Colonic mucosa (tissue), 4 donors: ENCODE measurements at regions not wholly inside any gene's neighbourhood (a gene's known extent, or its start where the extent isn't known, plus 50 kb on each side); places are given as distances from the start of the nearest gene placed in this dataset.

ENCODE experiments used
- DNase-seq: peaks from one replicate; pipeline ENCODE4 v3.0.0-alpha.2; 2020
- H3K27ac ChIP-seq: fragments of 200-600 bp; one replicate; pipeline ENCODE4 v1.8.0; 2021
- H3K27me3 ChIP-seq: fragments of 200-600 bp; one replicate; pipeline ENCODE4 v1.8.0; 2021
- H3K36me3 ChIP-seq: fragments of 200-600 bp; one replicate; pipeline ENCODE4 v1.8.0; 2021
- H3K4me1 ChIP-seq: fragments of 200-600 bp; one replicate; pipeline ENCODE4 v1.8.0; 2021; ENCODE audit warnings: mild to moderate bottlenecking
- H3K4me3 ChIP-seq: fragments of 200-600 bp; one replicate; pipeline ENCODE4 v1.8.0; 2021
- H3K9ac ChIP-seq, 2 donors: one replicate each; pipeline ENCODE4 v1.7.0; 2013; ENCODE audit warnings: control low read depth in 2 of 2, low read depth in 2 of 2, low read length in 2 of 2
- H3K9me3 ChIP-seq: fragments of 200-600 bp; one replicate; pipeline ENCODE4 v1.8.0; 2021
- intact Hi-C: fragments of 100-400 bp; cut with DNase I; formaldehyde crosslinking; loops from one replicate; pipeline ENCODE4 v1.14.1; 2022
- TF ChIP-seq, protein P1 (sequence below): fragments of 200-600 bp; IDR thresholded peaks from one replicate; pipeline ENCODE4 v1.8.0; 2022; ENCODE audit warnings: antibody characterized with exemption, mild to moderate bottlenecking
- donor health status: healthy.
- donor health status: DM: no; HTN: no; CAD: no.
- donor health status: DM: no; HTN: no; CAD: no.

- intact Hi-C loops, result loop anchor here (10.0 kb wide), 1 partner anchor 1220 kb away; no protein-coding TSS in a partner anchor
- DNase-seq, result no peak
- H3K9ac ChIP-seq, result no peak overlapping the region
- no peaks in the 10 kb centered on the region for H3K9me3 ChIP-seq
- H3K27me3 ChIP-seq, result no peaks in the 10 kb centered on the region
- H3K36me3 ChIP-seq, result no peaks in the 10 kb centered on the region
- H3K27ac ChIP-seq, result no peak overlapping the region
- peaks cover 3% of the 10 kb centered on the region for H3K4me1 ChIP-seq
- TF ChIP-seq, protein P1, sequence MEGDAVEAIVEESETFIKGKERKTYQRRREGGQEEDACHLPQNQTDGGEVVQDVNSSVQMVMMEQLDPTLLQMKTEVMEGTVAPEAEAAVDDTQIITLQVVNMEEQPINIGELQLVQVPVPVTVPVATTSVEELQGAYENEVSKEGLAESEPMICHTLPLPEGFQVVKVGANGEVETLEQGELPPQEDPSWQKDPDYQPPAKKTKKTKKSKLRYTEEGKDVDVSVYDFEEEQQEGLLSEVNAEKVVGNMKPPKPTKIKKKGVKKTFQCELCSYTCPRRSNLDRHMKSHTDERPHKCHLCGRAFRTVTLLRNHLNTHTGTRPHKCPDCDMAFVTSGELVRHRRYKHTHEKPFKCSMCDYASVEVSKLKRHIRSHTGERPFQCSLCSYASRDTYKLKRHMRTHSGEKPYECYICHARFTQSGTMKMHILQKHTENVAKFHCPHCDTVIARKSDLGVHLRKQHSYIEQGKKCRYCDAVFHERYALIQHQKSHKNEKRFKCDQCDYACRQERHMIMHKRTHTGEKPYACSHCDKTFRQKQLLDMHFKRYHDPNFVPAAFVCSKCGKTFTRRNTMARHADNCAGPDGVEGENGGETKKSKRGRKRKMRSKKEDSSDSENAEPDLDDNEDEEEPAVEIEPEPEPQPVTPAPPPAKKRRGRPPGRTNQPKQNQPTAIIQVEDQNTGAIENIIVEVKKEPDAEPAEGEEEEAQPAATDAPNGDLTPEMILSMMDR, result no peak
- no peak overlapping the region for H3K4me3 ChIP-seq
Observed at GRCh38 chr2:204104811-204105210, 168.2 kb downstream of the ICOS start.

GRCh38 chr2:204108330-204108751, 171.8 kb downstream of the ICOS start:
- Histone ChIP-seq H3K36me3 (no peaks in the 10 kb centered on the region), H3K9ac (no peak overlapping the region), H3K27ac (no peak overlapping the region), H3K4me3 (no peak overlapping the region), H3K27me3 (no peaks in the 10 kb centered on the region), H3K4me1 (peaks cover 3% of the 10 kb centered on the region), H3K9me3 (no peaks in the 10 kb centered on the region)
- intact Hi-C loops, result loop anchor here (10.0 kb wide), 1 partner anchor 1216 kb away; no protein-coding TSS in a partner anchor
- no peak for DNase-seq
- TF ChIP-seq, protein P1, result peak; percentile 39

GRCh38 chr2:204108781-204109295, 172.3 kb downstream of the ICOS start:
- Histone ChIP-seq H3K4me3 (no peak overlapping the region), H3K27me3 (no peaks in the 10 kb centered on the region), H3K9me3 (no peaks in the 10 kb centered on the region), H3K27ac (no peak overlapping the region), H3K36me3 (no peaks in the 10 kb centered on the region), H3K9ac (no peak overlapping the region), H3K4me1 (peaks cover 3% of the 10 kb centered on the region)
- TF ChIP-seq, protein P1, result no peak
- intact Hi-C loops, result loop anchor here (10.0 kb wide), 1 partner anchor 1216 kb away; no protein-coding TSS in a partner anchor
- DNase-seq, result no peak

DNA sequence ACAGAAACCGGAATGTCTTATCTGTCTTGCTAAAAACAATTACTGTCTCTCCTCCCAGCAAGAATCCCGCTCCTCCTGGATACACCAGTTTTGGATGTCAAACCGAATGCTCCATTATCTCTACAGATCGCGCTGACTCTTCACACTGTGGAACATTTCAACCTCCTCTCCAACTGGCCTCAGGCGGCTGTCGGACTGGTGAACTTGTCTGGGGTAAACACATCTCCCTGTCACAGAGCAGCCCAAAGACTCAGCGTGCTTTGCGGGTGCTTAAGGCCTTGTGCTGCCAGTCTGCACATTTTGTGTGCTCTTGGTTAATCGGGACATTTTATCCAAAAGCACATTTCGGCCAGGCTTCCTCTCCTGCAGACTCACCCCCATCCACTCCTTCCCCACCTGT, 173.1 kb downstream of the ICOS start:
- Histone ChIP-seq H3K36me3 (no peaks in the 10 kb centered on the region), H3K27me3 (no peaks in the 10 kb centered on the region), H3K4me3 (no peak overlapping the region), H3K4me1 (peaks cover 3% of the 10 kb centered on the region), H3K9me3 (no peaks in the 10 kb centered on the region), H3K9ac (no peak overlapping the region), H3K27ac (no peak overlapping the region)
- intact Hi-C loops, result loop anchor here (10.0 kb wide), 1 partner anchor 1215 kb away; no protein-coding TSS in a partner anchor
- DNase-seq, result no peak
- TF ChIP-seq, protein P1, result no peak

DNA sequence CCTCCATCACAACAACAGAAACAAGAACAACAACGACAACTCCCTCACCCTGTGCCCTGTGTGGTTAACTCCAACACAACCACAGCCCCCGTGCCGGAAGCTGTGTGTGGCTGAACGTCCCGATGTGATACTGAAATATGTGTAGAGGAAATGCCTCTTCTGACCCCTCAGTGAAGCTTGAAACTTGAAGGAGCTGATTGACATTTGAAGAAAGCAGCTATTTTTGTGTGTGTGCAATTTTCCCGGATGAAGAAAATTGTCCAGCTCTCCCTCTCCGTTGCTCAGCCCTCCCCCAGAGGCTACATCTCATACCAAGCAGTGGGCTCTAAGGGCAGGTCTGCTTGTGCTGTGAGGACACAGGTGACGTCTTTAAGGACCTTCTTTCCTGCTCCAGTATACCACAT, 173.8 kb downstream of the ICOS start:
- no peak overlapping the region for H3K4me3 ChIP-seq
- H3K27me3 ChIP-seq, result no peaks in the 10 kb centered on the region
- intact Hi-C loops, result no loop called here
- no peaks in the 10 kb centered on the region for H3K9me3 ChIP-seq
- no peaks in the 10 kb centered on the region for H3K36me3 ChIP-seq
- TF ChIP-seq, protein P1, result no peak
- H3K9ac ChIP-seq, result no peak overlapping the region
- H3K4me1 ChIP-seq, result peaks cover 3% of the 10 kb centered on the region
- DNase-seq, result no peak
- no peak overlapping the region for H3K27ac ChIP-seq
